Left lung (tissue), 4 donors: ENCODE measurements at regions not wholly inside any gene's neighbourhood (a gene's known extent, or its start where the extent isn't known, plus 50 kb on each side); places are given as distances from the start of the nearest gene placed in this dataset.
A peak's percentile ranks its signal among the peaks of the same experiment; 100 is the strongest.

ENCODE experiments used
- ATAC-seq: fragments of 200-7000 bp; cut with Tn5 transposase; one replicate; pipeline ENCODE4 v1.9.1; 2020; ENCODE audit warnings: moderate library complexity
- DNase-seq, 4 donors: peaks; one replicate each; pipeline ENCODE4 v3.0.0-alpha.2; 2013 to 2020
- H3K27ac ChIP-seq, 2 donors: fragments of 200-600 bp; sonication (generic) in 1 of 2; one replicate each; pipeline versions ENCODE4 v1.5.0 to v1.8.0; 2020 to 2021
- H3K27me3 ChIP-seq, 2 donors: fragments of 200-600 bp; sonication (generic) in 1 of 2; one replicate each; pipeline versions ENCODE4 v1.5.0 to v1.8.0; 2020 to 2021
- H3K36me3 ChIP-seq, 2 donors: fragments of 200-600 bp; sonication (generic) in 1 of 2; one replicate each; pipeline versions ENCODE4 v1.5.0 to v1.8.0; 2020 to 2021
- H3K4me1 ChIP-seq, 2 donors: fragments of 200-600 bp; one replicate each; pipeline ENCODE4 v1.8.0; 2021
- H3K4me3 ChIP-seq, 2 donors: fragments of 200-600 bp; sonication (generic) in 1 of 2; one replicate each; pipeline versions ENCODE4 v1.5.0 to v1.8.0; 2020 to 2021; ENCODE audit warnings: mild to moderate bottlenecking in 1 of 2
- H3K9me3 ChIP-seq, 2 donors: fragments of 200-600 bp; sonication (generic) in 1 of 2; one replicate each; pipeline versions ENCODE4 v1.5.0 to v1.8.0; 2020 to 2021
- CTCF ChIP-seq, 2 donors: fragments of 200-600 bp; sonication (generic) in 1 of 2; IDR thresholded peaks; one replicate each; pipeline versions ENCODE4 v1.5.0 to v1.8.0; 2021; ENCODE audit warnings: antibody characterized with exemption in 2 of 2
- intact Hi-C, 2 donors: fragments of 100-400 bp; cut with DNase I; formaldehyde crosslinking; loops; one replicate each; pipeline versions ENCODE4 v1.11.2 to v1.14.2; 2022
- donor health status: DM: no; HTN: yes; CAD: no.
- donor health status: DM: no; HTN: no; CAD: no.

GRCh38 chr4:4709736-4710135, 149.7 kb upstream of the MSX1 start:
- Histone ChIP-seq H3K27ac (no peak overlapping the region), H3K27me3 (no peaks in the 10 kb centered on the region), H3K36me3 (no peaks in the 10 kb centered on the region), H3K9me3 (peaks cover 0 to 11% of the 10 kb centered on the region in 2 donors), H3K4me1 (no peaks in the 10 kb centered on the region), H3K4me3 (no peak overlapping the region)
- TF ChIP-seq CTCF (IDR thresholded peaks at IDR 0.05), result no peak
- ATAC-seq, result no peak
- DNase-seq, result no peak
- intact Hi-C loops, result no loop called here

- ATAC-seq (peak; percentile 29), DNase-seq (no peak)
- H3K4me1 ChIP-seq, result no peaks in the 10 kb centered on the region
- H3K36me3 ChIP-seq, result no peaks in the 10 kb centered on the region
- intact Hi-C loops, result no loop called here
- TF ChIP-seq CTCF (IDR thresholded peaks at IDR 0.05), result no peak
- H3K27ac ChIP-seq, result no peak overlapping the region
- no peak overlapping the region for H3K4me3 ChIP-seq
- no peaks in the 10 kb centered on the region for H3K27me3 ChIP-seq
- H3K9me3 ChIP-seq, result peaks cover 0 to 11% of the 10 kb centered on the region in 2 donors
Observed at GRCh38 chr4:4704267-4704666, 155.2 kb upstream of the MSX1 start.

- H3K9me3 ChIP-seq, result no peaks in the 10 kb centered on the region
Observed at GRCh38 chr4:4697584-4697983, 155.7 kb upstream of the STX18 start.

GRCh38 chr4:4696530-4696929, 154.7 kb upstream of the STX18 start:
- H3K9me3 ChIP-seq, result no peaks in the 10 kb centered on the region
- TF ChIP-seq CTCF (IDR thresholded peaks at IDR 0.05), result no peak
- intact Hi-C loops, result no loop called here
- no peak overlapping the region for H3K4me3 ChIP-seq
- no peak for ATAC-seq
- H3K27me3 ChIP-seq, result no peaks in the 10 kb centered on the region
- H3K36me3 ChIP-seq, result no peaks in the 10 kb centered on the region
- DNase-seq, result no peak
- H3K27ac ChIP-seq, result no peak overlapping the region
- no peaks in the 10 kb centered on the region for H3K4me1 ChIP-seq

More at GRCh38 chr4:4697584-4697983, 155.7 kb upstream of the STX18 start:
- Histone ChIP-seq H3K27me3 (no peaks in the 10 kb centered on the region), H3K27ac (no peak overlapping the region), H3K4me1 (no peaks in the 10 kb centered on the region), H3K36me3 (no peaks in the 10 kb centered on the region), H3K4me3 (no peak overlapping the region)
- ATAC-seq (no peak), DNase-seq (no peak)
- no peak for TF ChIP-seq CTCF (IDR thresholded peaks at IDR 0.05)
- intact Hi-C loops, result no loop called here

GRCh38 chr4:4695497-4695896, 153.6 kb upstream of the STX18 start:
- H3K27ac ChIP-seq, result no peak overlapping the region
- no peaks in the 10 kb centered on the region for H3K9me3 ChIP-seq
- no peak for TF ChIP-seq CTCF (IDR thresholded peaks at IDR 0.05)
- H3K27me3 ChIP-seq, result no peaks in the 10 kb centered on the region
- no peak overlapping the region for H3K4me3 ChIP-seq
- H3K4me1 ChIP-seq, result no peaks in the 10 kb centered on the region
- no peak for ATAC-seq
- intact Hi-C loops, result no loop called here
- no peaks in the 10 kb centered on the region for H3K36me3 ChIP-seq
- no peak for DNase-seq
